Memory B cell (primary cell): ENCODE measurements at regions not wholly inside any gene's neighbourhood (a gene's known extent, or its start where the extent isn't known, plus 50 kb on each side); places are given as distances from the start of the nearest gene placed in this dataset.
"Not testable (repeated sequence)": the region's sequence is repeated elsewhere in the genome, so short reads cannot be mapped to it uniquely, and the experiment has no call there.

ENCODE experiments used
- ATAC-seq: fragments of 150-1000 bp; cut with Tn5 transposase; 2 replicates; pipeline ENCODE4 v1.10.0; 2021; ENCODE audit warnings: low read depth, mild to moderate bottlenecking, moderate library complexity
- DNase-seq, 2 donors: peaks; one replicate each; pipeline ENCODE4 v3.0.0; 2022; ENCODE audit warnings: low spot score in 2 of 2
- H3K27ac Mint-ChIP-seq: one replicate; pipeline ENCODE4 v1.8.0; 2022; ENCODE audit warnings: mild to moderate bottlenecking, moderate library complexity, mixed read lengths
- H3K27me3 Mint-ChIP-seq: one replicate; pipeline ENCODE4 v1.8.0; 2022; ENCODE audit warnings: mixed read lengths
- H3K36me3 Mint-ChIP-seq: one replicate; pipeline ENCODE4 v1.8.0; 2022; ENCODE audit warnings: mild to moderate bottlenecking, mixed read lengths
- H3K4me1 Mint-ChIP-seq: one replicate; pipeline ENCODE4 v1.8.0; 2022; ENCODE audit warnings: mixed read lengths
- H3K4me3 Mint-ChIP-seq: one replicate; pipeline ENCODE4 v1.8.0; 2022; ENCODE audit warnings: mild to moderate bottlenecking, moderate library complexity, mixed read lengths
- H3K9me3 Mint-ChIP-seq: one replicate; pipeline ENCODE4 v1.8.0; 2022; ENCODE audit warnings: mixed read lengths

DNA sequence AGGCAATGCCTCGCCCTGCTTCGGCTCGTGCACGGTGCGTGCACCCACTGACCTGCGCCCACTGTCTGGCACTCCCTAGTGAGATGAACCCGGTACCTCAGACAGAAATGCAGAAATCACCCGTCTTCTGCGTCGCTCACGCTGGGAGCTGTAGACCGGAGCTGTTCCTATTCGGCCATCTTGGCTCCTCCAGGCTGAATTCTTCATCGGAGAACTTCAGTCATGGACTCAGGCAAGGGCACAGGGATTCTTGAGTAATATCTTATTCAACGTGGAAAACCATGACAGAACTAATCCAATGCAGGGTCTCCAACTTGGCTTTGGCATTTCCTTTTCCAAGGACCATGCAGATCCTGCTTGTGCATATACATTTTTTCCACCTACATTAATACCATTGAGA is 190.7 kb downstream of the SH2D4B start:
- H3K27me3 Mint-ChIP-seq, H3K4me3 Mint-ChIP-seq, DNase-seq, H3K27ac Mint-ChIP-seq, H3K9me3 Mint-ChIP-seq, H3K36me3 Mint-ChIP-seq, ATAC-seq, H3K4me1 Mint-ChIP-seq: not testable (repeated sequence)

DNA sequence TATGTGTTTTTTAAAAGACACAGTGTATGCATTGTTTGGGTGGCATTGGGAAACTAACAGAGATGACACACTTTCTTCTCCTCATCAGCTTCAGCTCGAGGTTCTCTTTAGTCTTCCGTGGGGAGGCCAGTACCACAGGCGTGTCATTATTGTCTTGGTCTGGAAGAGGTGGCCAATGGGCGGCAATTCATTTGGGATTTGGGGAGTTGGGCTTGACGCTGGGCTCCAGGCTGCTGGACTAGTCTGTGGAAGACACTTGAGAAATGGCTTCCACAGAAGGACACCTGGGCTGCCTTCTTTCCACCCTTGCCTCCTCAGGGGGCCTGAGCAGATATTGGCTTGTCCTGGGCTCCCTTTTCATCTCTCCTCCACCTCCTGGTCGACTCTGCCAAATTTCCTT is 192.2 kb downstream of the SH2D4B start:
- Mint-ChIP-seq H3K4me1 (no peaks in the 10 kb centered on the region), H3K36me3 (no peaks in the 10 kb centered on the region), H3K9me3 (peaks cover 2% of the 10 kb centered on the region), H3K4me3 (no peak overlapping the region), H3K27me3 (peaks cover 7% of the 10 kb centered on the region), H3K27ac (no peak overlapping the region)
- DNase-seq (no peak), ATAC-seq (no peak)

DNA sequence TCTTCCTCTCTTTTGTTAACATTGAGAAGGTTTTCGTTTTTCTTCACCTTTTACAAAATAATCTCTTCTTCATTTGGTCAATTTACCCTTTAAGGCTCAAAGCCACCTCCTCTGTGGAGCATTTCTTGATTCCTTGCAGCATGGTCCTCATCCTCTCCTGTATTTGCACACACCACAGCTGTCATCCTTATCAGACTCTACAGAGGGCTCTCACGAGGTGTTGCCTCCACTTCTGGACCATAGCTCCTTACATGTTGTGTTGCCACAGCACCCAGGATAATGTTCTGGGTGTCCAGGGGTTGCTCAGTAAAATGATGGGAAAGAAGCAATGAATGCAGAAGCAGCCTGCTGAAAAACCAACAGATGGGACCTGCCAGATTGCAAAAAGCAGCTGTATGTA is 192.8 kb downstream of the SH2D4B start:
- H3K27ac Mint-ChIP-seq = no peak overlapping the region

DNA sequence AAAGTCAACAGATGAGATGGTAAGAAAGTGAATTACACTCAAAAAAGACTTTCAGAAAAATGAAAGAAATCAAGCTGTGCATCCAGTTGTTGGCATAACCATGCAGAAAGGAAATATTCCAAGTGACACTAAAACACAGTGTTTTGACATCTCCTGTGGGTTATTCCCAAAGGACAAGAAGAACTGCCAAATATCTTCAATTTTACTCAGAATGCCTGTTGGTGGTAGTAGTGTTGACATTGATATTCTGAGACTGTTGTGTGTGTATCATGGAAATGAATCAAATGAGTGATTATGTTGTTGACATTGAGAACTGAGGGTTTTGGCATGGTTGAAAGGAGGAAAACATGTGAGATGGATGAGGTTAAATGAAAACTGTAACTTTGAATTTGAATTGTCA is 196.9 kb downstream of the SH2D4B start:
- DNase-seq = no peak
- Mint-ChIP-seq H3K27ac (no peak overlapping the region), H3K4me1 (no peaks in the 10 kb centered on the region), H3K36me3 (no peaks in the 10 kb centered on the region), H3K9me3 (no peaks in the 10 kb centered on the region), H3K27me3 (peaks cover 4% of the 10 kb centered on the region), H3K4me3 (no peak overlapping the region)
- no peak for ATAC-seq

More for the DNA sequence above, 192.8 kb downstream of the SH2D4B start:
- DNase-seq (no peak), ATAC-seq (no peak)
- Mint-ChIP-seq H3K4me3 (no peak overlapping the region), H3K36me3 (no peaks in the 10 kb centered on the region), H3K27me3 (peaks cover 7% of the 10 kb centered on the region), H3K9me3 (peaks cover 1% of the 10 kb centered on the region), H3K4me1 (no peaks in the 10 kb centered on the region)

DNA sequence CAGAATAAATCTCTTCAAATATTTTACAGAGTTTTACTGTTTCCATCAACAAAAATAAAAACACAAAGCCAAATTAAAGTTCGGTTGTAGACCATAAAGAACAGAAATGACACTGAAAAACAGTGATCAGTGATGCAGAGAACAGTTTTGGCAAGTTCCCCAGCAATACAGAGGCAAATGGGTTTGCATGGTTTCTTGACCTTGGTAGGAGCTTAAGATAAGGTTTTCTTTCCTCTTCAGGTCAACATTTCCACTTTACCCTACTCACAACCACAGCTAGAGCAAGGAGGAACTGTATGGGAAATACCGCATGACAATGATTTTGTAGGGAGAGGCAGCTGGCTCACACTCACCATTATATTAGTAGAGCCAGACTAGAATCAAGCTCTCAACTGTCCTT is 199.5 kb downstream of the SH2D4B start:
- H3K27ac Mint-ChIP-seq = no peak overlapping the region
- no peak overlapping the region for H3K4me3 Mint-ChIP-seq
- ATAC-seq = no peak

DNA sequence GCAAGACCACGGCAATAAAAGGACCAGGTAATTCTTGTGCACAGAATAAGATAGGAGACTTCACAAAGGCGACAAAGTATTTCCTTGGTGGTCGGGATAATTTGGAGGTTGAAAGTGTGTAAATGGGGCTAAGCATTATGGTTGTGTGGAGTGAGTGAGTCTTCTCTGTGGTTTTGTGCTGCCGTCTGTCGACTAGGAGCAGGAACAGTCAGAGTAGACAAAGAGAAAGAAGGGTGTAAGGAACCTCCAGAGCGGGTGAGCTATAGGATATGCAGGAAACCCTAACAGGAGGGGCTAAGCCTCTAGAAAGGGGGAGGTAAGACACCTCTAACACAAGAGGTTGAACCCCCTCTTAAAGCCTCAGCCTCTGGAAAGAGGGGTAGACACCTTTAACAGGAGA is 201.6 kb downstream of the SH2D4B start:
- Mint-ChIP-seq H3K27me3 (peaks cover 6% of the 10 kb centered on the region), H3K27ac (no peak overlapping the region), H3K4me1 (no peaks in the 10 kb centered on the region), H3K4me3 (no peak overlapping the region), H3K9me3 (no peaks in the 10 kb centered on the region), H3K36me3 (no peaks in the 10 kb centered on the region)
- ATAC-seq = no peak
- no peak for DNase-seq

More for the DNA sequence above, 199.5 kb downstream of the SH2D4B start:
- no peaks in the 10 kb centered on the region for H3K36me3 Mint-ChIP-seq
- DNase-seq = no peak
- peaks cover 6% of the 10 kb centered on the region for H3K27me3 Mint-ChIP-seq
- H3K4me1 Mint-ChIP-seq = no peaks in the 10 kb centered on the region
- H3K9me3 Mint-ChIP-seq = no peaks in the 10 kb centered on the region

DNA sequence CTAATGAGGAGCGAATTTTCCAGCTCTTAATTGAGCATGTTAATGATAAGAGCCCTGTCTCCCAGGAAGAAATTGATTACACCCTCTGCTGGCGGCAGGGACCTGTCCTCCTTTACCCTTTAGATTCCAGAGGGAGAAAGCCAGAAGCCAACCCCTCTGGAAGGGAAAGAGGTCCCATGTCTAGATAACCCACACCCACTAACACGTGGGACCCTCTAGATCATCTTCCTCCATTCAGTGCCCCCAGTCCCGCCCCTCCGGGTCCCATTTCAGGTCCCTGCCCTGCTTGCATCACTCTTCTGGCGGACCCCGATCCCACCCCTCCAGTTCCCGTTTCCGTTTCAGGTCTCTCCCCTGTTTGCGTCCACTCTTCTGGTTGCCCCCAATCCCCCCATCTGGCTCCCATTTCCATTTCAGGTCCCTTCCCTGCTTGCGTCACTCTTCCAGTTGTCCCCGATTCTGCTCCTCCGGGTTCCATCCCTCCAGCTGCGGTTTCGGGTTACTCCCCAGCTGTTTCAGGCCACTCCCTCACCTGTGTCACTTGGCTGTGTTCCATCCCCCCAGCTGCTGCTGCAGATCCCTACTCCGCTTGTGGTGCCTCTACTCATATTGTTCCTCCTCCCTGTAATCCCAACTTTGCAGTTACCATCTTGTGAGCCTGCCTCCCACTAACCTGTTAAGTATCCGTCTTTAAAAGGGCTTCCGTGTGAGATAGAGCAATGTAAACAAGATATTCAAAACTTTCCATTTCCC is 202.4 kb downstream of the SH2D4B start:
- Mint-ChIP-seq H3K27ac (no peak overlapping the region), H3K9me3 (no peaks in the 10 kb centered on the region), H3K36me3 (no peaks in the 10 kb centered on the region), H3K4me3 (no peak overlapping the region), H3K4me1 (no peaks in the 10 kb centered on the region), H3K27me3 (peaks cover 5% of the 10 kb centered on the region)
- no peak for DNase-seq
- no peak for ATAC-seq

DNA sequence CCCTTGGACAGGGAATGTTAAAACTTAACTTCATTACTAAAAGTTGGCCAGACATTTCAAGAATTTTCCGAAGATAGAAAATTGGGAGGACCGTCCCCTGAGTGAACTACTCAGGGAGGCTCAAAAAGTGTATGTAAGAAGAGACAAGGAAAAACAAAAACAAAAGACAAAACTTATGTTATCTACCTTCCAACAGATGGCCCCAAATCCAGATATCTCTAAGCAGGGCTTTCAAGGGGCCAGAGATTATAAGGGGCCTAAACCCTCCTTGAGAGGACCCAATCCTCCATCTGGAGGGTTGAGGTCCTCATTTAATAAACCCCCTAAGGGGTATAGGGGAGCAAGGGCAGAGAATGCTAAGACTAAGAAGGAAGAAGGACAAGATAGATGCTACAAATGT is 203.6 kb downstream of the SH2D4B start:
- no peak overlapping the region for H3K27ac Mint-ChIP-seq
- H3K9me3 Mint-ChIP-seq = no peaks in the 10 kb centered on the region
- DNase-seq = no peak
- no peak for ATAC-seq
- no peaks in the 10 kb centered on the region for H3K4me1 Mint-ChIP-seq
- no peaks in the 10 kb centered on the region for H3K36me3 Mint-ChIP-seq
- H3K27me3 Mint-ChIP-seq = peaks cover 5% of the 10 kb centered on the region
- H3K4me3 Mint-ChIP-seq = no peak overlapping the region

DNA sequence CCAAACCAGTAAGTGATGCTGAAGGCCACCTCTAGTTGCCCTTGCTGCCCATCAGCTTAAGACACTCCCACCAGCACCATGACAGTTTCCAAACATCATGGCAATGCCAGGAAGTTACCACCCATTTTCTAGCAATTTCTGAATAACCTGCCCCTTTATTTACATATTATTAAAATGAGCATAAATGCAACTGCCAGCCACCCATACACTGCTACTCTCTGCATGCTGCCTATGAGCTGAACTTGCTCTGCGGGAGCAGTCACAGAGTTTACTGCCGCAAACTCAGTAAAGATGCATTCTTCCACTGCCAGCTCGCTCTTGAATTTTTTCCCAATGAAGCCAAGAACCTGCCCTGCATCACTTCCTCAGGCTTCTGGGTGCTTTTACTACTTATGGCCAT is 212.6 kb downstream of the SH2D4B start:
- DNase-seq (no peak), ATAC-seq (no peak)
- peaks cover 5% of the 10 kb centered on the region for H3K27me3 Mint-ChIP-seq
- no peak overlapping the region for H3K27ac Mint-ChIP-seq
- peaks cover 2% of the 10 kb centered on the region for H3K9me3 Mint-ChIP-seq
- H3K4me1 Mint-ChIP-seq = no peaks in the 10 kb centered on the region
- no peaks in the 10 kb centered on the region for H3K36me3 Mint-ChIP-seq
- H3K4me3 Mint-ChIP-seq = no peak overlapping the region

DNA sequence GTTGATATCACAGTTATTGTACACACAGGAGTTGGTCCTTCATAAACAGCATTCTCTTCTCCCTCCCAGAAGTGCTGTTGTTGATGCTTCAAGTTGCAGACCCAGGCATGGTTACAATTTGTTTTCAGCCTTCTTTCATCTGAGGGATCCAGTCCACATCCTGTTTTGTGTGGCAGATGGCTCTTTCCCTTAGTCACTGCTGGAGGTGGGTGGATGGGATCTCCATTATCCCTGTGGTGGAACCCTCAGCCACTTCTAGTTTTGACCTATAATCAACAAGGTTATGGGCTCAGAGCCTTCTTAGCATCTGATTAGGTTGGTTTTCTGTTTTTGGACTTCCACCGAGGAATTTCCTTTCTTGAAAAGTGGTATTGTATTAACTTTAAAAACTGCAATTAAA is 214.2 kb downstream of the SH2D4B start:
- no peak overlapping the region for H3K4me3 Mint-ChIP-seq
- peaks cover 2% of the 10 kb centered on the region for H3K9me3 Mint-ChIP-seq
- H3K36me3 Mint-ChIP-seq = no peaks in the 10 kb centered on the region
- H3K27ac Mint-ChIP-seq = no peak overlapping the region
- no peak for ATAC-seq
- peaks cover 8% of the 10 kb centered on the region for H3K27me3 Mint-ChIP-seq
- no peaks in the 10 kb centered on the region for H3K4me1 Mint-ChIP-seq
- DNase-seq = no peak

DNA sequence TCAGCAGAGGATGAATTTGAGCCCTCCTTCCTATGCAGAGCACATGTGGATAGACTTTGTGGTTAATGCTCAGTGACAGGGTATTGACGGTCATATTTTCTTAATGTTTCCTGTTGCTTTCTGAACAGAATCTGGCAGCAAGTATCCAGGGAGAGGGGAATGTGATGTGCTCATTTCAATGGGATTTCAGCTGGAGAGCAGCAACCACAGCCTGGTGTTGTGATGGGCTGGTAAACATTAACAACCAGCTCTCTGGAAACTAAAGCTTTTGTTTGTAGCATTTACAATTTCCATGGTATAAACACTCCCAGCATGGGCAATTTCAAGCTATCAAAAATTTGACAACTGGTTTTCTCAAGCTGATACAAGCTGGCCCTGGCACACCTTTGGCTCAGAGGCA is 215.9 kb downstream of the SH2D4B start:
- no peaks in the 10 kb centered on the region for H3K36me3 Mint-ChIP-seq
- peaks cover 8% of the 10 kb centered on the region for H3K27me3 Mint-ChIP-seq
- H3K27ac Mint-ChIP-seq = no peak overlapping the region
- H3K9me3 Mint-ChIP-seq = peaks cover 2% of the 10 kb centered on the region
- DNase-seq = no peak
- no peak for ATAC-seq
- no peaks in the 10 kb centered on the region for H3K4me1 Mint-ChIP-seq
- H3K4me3 Mint-ChIP-seq = no peak overlapping the region

DNA sequence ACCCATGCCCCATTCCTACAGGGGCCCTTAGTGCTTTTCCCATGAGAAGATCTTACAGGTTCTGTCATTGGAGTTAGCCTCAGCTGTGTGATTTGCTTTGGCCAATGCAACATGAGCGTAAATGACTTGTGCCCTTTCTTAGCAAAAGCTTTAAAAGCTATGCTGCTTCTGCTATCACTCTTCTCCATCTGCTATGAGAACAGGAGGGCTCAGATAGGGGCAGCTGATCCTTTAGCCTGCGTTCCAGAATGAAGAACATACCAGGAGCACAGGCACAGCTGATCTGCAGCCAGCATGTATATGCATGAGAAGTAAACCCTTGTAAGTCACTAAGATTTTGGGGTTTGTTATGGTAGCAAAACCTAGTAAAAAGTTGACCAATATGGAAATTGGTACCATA is 218.2 kb downstream of the SH2D4B start:
- Mint-ChIP-seq H3K4me3 (no peak overlapping the region), H3K27me3 (peaks cover 8% of the 10 kb centered on the region), H3K9me3 (peaks cover 2% of the 10 kb centered on the region), H3K4me1 (no peaks in the 10 kb centered on the region), H3K36me3 (no peaks in the 10 kb centered on the region), H3K27ac (no peak overlapping the region)
- ATAC-seq (no peak), DNase-seq (no peak)

DNA sequence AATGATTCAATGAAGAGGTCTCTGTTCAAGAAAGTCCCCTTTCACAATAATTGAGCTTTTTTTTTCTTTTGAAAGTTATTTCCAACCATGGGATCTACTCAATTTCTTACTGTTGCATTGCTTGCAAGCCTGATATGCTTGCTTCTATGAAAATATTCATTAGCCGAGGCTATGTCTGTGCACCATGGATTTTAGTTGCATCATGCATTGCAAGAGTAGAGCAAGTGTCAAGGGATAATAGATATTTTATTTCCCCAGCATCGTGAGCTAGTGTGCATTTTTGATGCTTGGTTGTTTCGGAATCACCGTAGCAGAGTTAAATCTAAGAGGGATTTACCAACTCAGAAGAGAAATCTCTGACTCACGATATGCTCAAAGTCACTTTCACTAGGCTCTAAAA is 222.0 kb downstream of the SH2D4B start:
- H3K4me3 Mint-ChIP-seq = no peak overlapping the region
- H3K36me3 Mint-ChIP-seq = no peaks in the 10 kb centered on the region
- peaks cover 2% of the 10 kb centered on the region for H3K27me3 Mint-ChIP-seq
- H3K4me1 Mint-ChIP-seq = no peaks in the 10 kb centered on the region
- no peak overlapping the region for H3K27ac Mint-ChIP-seq
- DNase-seq = no peak
- ATAC-seq = no peak
- H3K9me3 Mint-ChIP-seq = no peaks in the 10 kb centered on the region

DNA sequence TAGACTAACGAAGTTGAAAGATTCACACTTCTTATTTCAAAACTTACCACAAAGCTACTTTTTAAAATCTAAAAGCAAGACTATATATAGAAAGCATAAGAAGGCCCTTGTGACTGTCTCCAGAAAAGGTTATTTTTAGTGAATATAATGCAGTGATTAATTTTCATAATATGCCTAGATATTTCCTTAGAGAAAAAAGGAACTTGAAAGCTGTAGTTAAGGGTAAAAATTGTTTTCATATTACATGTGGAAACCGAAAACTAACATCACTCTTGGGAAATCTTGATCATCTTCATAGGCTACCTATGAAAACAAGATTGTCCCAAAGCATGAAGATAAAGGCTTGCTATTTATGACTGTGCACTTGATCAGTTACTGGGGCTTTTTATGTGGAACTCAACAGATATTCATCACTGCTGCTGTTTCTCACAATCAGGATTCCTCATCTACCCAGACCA is 223.2 kb downstream of the SH2D4B start:
- Mint-ChIP-seq H3K9me3 (no peaks in the 10 kb centered on the region), H3K27me3 (peaks cover 2% of the 10 kb centered on the region), H3K4me1 (no peaks in the 10 kb centered on the region), H3K36me3 (no peaks in the 10 kb centered on the region), H3K27ac (no peak overlapping the region), H3K4me3 (no peak overlapping the region)
- no peak for DNase-seq
- no peak for ATAC-seq

DNA sequence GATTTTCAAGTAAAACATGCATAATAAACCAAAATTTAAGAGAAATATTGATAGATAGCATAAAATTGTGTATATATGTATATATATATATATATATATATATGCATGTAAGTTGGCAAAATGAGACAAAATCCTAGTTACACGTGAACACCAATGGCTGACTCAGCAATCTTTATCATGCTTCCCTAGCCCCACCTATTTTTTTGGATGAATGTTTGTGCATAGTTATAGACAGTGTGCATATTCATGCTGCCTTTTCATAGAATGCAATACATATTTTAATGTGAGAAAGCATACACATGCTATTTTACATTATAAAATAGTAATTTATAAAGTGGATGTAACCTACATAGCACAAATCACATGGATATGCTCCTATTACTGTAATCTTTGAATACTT is 230.3 kb downstream of the SH2D4B start:
- H3K9me3 Mint-ChIP-seq = no peaks in the 10 kb centered on the region
- no peak overlapping the region for H3K4me3 Mint-ChIP-seq
- ATAC-seq (no peak), DNase-seq (no peak)
- no peaks in the 10 kb centered on the region for H3K4me1 Mint-ChIP-seq
- H3K36me3 Mint-ChIP-seq = no peaks in the 10 kb centered on the region
- H3K27me3 Mint-ChIP-seq = peaks cover 4% of the 10 kb centered on the region
- no peak overlapping the region for H3K27ac Mint-ChIP-seq
